Colon (tissue), 2 donors: ENCODE measurements at regions not wholly inside any gene's neighbourhood (a gene's known extent, or its start where the extent isn't known, plus 50 kb on each side); places are given as distances from the start of the nearest gene placed in this dataset.
"Not testable (repeated sequence)": the region's sequence is repeated elsewhere in the genome, so short reads cannot be mapped to it uniquely, and the experiment has no call there.

ENCODE experiments used
- FAIRE-seq: peaks from 2 replicates; lab custom pipeline; 2012; peaks lifted over from hg19 to GRCh38; lab: Jason Lieb, UNC
- donor health status: control.
- donor health status: control.

DNA sequence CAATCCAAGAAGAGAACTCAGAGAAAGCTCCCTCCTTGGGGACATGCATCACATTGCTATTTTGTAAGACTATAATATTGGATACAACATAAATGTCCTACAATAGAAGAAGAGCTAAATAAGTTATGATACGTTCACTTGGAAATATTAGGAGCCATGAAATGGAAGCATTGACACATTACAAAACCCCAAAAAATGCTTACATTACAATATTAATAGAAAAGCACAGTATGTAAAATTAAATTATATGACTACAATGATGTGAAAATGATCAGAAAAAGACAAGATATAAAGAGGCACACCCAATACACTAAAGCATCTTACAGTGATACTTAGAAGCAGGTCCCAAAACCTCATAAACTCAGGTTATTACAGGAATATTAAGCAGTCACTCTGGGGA lies 694.1 kb downstream of the TOX3 start:
- FAIRE-seq, result no peak

DNA sequence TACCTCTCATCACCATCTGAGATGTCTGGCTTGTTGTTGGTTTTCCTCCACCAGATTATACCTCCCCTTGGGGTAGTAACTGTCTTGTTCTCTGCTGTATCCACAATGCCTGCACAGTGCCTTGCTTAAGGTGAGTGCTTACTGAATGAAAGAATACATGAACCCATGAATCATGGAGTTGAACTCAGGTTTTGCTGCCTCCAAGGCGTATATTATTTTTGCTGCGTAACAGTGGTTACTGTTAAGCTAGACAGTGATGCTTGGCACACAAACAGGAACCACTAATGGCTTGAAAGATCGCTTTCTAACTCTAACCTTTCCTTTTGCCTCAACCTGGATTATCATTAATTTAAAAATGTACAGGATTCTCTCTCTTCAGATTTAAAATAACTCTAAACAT lies 695.8 kb downstream of the TOX3 start:
- FAIRE-seq, result no peak

DNA sequence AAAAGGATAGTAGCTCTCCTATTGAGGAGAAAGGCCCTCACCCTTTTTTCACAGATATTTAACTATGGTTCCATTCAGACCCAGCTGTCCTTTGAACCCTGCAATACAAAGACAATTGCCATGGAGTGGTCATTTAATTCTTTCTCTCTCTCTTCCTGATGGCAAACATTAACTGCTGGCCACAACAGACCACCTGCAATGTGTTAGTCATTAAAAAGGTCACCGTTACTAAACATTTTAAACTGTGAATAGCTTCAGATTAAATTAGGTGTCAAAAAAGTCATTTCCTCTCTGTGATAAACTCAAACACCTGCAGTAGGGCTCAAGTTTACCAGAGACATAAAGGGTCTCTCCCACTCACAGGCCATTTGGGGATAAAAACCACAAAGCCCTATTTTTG lies 697.2 kb downstream of the TOX3 start:
- no peak for FAIRE-seq

DNA sequence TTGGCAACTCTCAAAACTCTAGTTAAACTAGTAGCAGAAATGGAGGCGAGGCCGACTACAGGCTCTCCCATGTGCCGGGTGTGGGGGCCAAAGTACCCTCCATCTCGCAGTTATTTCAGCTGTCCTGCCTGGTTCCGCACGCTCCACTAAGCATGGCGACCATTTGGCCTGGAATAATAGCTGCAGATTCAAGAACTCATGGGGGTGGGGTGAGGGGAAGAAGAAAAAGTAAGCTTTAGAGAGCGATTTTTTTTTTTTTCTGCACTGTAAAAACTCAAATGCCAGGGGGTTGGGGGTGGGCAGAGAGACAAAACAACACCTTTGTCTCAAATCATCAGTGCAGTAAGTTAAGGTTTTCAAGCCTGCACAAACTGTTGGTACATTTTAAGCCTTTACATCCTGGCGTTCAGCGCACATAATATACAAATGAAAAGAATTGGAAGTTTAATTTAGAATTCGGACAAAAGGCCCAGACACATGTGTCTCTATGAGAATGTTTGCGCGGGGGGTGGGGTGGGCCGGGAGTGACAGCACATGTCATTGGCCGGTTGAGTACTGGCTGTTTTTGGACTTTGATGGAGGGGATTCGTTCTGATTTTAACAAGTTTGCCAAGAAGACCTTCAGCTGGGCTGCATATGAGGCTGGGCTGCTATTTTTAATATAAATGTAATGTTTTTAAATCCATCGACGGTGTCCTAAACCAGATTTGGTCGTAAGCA lies 694.7 kb upstream of the SALL1 start:
- no peak for FAIRE-seq

DNA sequence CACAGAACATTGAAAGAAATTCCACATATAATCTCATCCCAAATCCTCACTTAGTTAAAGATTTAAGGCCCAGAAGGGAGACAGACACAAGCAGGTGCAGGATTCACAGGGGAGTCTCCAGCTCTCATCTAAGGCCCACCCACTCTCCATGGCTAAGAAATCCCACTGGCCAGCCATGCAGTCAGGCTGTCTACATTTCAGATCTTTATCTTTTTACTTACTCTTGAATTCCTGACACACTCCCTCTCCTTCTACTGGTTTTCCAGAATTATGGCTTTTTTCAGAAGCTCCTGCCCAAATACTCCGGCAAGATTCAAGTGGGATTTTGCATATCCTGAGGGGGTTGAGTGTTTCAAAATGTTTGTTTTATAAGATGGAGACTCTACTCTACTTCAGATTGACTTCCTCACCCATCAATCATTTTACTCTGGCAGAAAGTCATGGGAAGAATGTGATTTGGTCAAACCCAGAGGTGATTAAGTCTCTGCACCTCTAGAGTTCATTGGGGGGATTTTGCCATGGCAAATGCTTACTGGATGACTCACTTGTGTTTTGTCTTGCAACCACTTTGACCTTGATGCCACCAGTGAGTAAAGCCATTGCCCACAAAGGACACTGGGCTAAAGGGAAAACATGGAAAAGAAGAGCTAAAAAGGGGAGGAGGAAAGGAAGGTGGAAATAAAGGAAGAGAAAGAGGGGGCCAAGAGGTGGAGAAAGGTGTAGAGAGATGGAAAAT lies 688.8 kb upstream of the SALL1 start:
- no peak for FAIRE-seq

GRCh38 chr16:51834794-51835193 lies 683.7 kb upstream of the SALL1 start:
- FAIRE-seq, result no peak

- FAIRE-seq, result no peak
Measured at GRCh38 chr16:51834133-51834532, 683.1 kb upstream of the SALL1 start.

DNA sequence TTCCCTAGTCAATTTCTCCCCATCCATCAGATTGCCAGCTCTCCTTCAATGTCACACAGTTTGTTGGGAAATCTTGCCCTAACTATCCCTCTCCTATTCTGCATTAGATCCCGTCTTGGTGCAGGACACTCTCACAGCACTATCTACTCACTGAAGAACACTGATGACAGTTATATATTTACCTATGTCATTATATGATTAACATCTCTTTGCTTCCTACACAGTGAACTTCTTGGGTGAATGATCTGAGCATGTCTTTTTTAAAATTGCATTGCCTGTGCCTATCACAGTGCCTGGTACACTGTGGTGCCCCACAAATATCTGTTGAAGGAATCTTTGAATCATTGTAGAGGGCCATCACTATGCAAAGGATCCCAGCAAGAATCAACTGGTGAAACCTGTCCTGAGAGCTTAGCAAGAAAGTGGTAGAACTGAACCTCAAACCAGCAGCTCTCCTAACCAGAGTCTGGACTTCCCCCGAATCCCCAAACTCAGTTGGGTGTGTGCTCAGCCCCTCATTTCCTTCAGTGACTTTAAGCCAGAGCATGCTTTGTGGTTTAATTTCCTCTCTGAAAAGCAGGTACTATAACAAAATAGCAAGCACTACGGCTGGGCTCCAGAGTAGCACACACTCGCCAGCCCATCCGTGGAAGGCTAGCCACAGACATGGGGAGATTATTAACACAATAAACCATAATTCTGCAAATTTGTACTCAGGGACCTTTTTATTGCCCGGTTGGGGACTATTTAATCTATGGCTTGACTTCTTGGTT lies 680.7 kb upstream of the SALL1 start:
- no peak for FAIRE-seq

GRCh38 chr16:51831034-51831433 lies 680.0 kb upstream of the SALL1 start:
- not testable (repeated sequence) for FAIRE-seq

GRCh38 chr16:51825779-51826178 lies 674.7 kb upstream of the SALL1 start:
- no peak for FAIRE-seq

- no peak for FAIRE-seq
Measured at GRCh38 chr16:51822471-51822870, 671.4 kb upstream of the SALL1 start.

GRCh38 chr16:51821527-51821926 lies 670.5 kb upstream of the SALL1 start:
- FAIRE-seq, result no peak

DNA sequence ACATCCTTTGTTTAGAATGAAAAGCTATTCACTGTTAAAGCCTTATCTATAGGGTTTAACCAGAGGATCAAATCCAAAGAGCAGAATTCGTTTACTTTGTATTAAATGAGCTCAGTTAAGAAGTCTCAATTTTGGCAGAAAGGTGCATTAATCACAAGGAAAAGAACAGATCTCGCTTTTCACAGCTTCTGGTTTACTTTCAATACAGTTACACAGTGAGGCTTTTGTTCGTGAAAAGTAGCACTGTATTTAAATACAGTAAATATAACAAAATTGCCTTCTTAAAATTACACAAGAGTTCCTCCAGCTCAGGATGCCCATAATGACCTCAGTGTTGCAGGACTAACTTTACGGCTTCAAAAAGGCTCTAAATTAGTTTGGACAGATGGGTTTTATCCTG lies 669.1 kb upstream of the SALL1 start:
- FAIRE-seq, result no peak

DNA sequence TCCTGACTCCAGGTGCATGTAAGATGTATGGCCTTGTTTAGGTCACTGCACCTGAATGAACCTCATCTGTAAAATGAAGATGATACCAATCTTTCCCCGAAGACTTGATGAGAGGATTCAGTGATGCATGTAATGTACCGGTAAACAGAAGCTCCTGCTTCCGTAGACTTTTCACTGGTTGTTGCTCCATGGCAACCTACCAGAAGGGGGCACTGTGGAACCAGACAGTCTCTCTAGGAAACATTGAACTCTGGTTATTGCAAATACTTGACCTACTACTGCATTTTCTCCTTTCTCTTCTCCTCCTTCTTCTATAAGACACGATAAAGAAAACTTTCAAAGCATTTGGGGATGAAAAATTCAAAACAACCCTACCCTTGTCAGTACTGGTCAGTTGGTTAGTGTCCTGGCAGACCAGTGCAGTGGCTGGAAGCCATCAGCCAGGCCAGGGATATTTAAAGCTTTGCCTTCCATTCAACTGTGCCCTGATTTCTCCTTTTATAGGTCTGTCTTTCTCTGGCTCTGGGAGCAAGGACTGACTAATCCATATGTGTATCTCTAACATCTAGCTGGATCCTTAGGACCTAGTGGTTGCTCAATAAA lies 667.4 kb upstream of the SALL1 start:
- no peak for FAIRE-seq

- no peak for FAIRE-seq
Measured at GRCh38 chr16:51816929-51817328, 665.9 kb upstream of the SALL1 start.

- FAIRE-seq, result no peak
Measured at GRCh38 chr16:51815523-51815922, 664.5 kb upstream of the SALL1 start.

GRCh38 chr16:51814617-51815016 lies 663.5 kb upstream of the SALL1 start:
- no peak for FAIRE-seq

GRCh38 chr16:51813609-51814008 lies 662.5 kb upstream of the SALL1 start:
- FAIRE-seq, result no peak

GRCh38 chr16:51812945-51813344 lies 661.9 kb upstream of the SALL1 start:
- no peak for FAIRE-seq

DNA sequence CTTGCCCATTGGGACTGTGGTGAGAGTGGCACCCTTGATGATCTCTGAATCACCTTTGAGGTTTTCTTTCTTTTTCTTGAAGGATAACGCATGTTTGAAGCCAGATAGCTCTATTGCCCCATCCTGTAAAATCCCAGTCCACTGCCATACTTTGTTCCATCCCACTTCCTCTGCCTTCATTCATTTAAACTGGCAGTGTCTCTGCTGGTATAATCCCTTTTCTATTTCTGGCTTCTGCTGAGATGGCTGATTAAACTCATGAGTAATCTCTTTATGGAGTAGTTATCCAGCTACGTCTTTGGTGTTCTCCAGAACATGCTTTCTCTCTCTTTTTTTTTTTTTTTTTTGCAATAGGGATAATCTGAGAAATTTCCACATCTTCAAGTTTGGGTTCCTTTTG lies 656.5 kb upstream of the SALL1 start:
- no peak for FAIRE-seq

GRCh38 chr16:51801635-51802034 lies 650.6 kb upstream of the SALL1 start:
- FAIRE-seq, result no peak

- FAIRE-seq, result no peak
Measured at GRCh38 chr16:51797669-51798259, 646.7 kb upstream of the SALL1 start.
